ENCODE measurements at regions not wholly inside any gene's neighbourhood (a gene's known extent, or its start where the extent isn't known, plus 50 kb on each side); places are given as distances from the start of the nearest gene placed in this dataset.
A peak's percentile ranks its signal among the peaks of the same experiment; 100 is the strongest.
"Not testable (repeated sequence)": the region's sequence is repeated elsewhere in the genome, so short reads cannot be mapped to it uniquely, and the experiment has no call there.

DNA sequence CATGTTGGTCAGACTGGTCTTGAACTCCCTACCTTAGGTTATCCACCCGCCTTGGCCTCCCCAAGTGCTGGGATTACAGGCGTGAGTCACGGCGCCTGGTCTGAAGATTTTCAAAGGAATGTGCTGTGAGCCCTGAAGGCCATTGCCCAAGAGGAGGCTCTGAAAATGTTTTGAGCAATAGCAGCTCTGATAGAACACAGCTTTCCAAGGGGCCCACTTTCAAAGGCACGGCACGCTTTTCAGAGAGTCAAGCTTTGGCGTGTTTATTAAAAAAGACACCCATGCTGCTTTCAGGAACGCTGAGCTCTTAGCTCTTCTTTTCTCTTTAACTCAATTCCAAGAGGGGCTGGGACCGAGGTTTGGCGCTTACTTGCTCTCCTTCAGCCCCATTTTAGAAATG, 73.8 kb upstream of the CDON start:
- H3K27me3 ChIP-seq, result no peaks in the 10 kb centered on the region
- H3K9me3 ChIP-seq, result no peaks in the 10 kb centered on the region
- H3K4me1 ChIP-seq, result peaks cover 40% of the 10 kb centered on the region
- intact Hi-C loops (cut with DNase I), result no loop called here
- peak overlapping the region; percentile 55 for H3K27ac ChIP-seq
- no peaks in the 10 kb centered on the region for H3K36me3 ChIP-seq
- TF ChIP-seq, protein P1, sequence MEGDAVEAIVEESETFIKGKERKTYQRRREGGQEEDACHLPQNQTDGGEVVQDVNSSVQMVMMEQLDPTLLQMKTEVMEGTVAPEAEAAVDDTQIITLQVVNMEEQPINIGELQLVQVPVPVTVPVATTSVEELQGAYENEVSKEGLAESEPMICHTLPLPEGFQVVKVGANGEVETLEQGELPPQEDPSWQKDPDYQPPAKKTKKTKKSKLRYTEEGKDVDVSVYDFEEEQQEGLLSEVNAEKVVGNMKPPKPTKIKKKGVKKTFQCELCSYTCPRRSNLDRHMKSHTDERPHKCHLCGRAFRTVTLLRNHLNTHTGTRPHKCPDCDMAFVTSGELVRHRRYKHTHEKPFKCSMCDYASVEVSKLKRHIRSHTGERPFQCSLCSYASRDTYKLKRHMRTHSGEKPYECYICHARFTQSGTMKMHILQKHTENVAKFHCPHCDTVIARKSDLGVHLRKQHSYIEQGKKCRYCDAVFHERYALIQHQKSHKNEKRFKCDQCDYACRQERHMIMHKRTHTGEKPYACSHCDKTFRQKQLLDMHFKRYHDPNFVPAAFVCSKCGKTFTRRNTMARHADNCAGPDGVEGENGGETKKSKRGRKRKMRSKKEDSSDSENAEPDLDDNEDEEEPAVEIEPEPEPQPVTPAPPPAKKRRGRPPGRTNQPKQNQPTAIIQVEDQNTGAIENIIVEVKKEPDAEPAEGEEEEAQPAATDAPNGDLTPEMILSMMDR (IDR thresholded peaks at IDR 0.05), result no peak
- ATAC-seq, result peak; percentile 54
- peak; percentile 80 for DNase-seq
- H3K4me3 ChIP-seq, result no peak overlapping the region

DNA sequence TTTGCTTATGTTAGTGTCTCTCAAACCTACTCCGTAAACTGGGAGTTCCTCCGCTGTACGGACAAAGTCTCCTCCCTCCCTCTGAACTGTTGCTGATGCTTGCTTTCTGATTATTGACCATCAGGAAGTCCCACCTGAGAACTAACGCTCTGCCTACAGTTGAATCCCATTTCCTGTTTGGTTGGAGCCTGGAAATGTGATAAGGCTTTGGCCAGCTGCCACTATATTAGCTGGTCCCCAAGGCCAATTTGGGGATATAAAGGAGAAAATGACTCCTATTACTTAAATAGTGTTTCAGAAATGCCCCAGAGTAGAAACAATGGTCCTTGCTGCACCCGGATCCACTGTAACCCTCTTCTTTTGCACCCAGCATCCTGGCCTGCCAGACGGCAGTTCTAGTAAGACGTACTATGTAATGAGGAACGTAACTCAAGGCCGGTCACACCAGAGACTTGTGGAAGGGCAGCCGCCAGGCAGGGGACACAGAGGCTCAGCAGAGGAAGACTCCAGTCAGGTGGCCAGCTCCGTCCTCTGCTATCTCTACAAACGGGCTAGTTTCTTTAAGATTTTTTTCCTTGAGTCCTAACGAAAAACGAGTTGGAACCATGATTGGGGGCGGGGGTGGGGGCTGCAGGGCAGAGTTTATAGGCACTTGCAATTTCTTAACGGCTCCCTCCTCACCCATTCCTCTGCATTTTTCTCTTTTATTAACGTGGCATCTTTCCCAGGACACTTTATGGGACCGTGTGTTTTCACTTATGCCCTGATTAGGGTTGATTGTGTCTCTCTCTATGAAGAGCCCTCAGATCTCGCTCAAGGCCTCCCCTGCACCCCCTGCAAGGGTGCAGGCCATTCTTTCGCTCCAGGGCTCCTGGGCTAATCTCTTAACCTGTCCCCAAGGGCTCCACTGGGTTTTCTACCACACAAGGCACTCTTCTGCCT, 72.8 kb upstream of the CDON start:
- H3K4me3 ChIP-seq, result no peak overlapping the region
- no peaks in the 10 kb centered on the region for H3K27me3 ChIP-seq
- H3K27ac ChIP-seq, result peak overlapping the region; percentile 55
- DNase-seq, result no peak
- TF ChIP-seq, protein P1 (IDR thresholded peaks at IDR 0.05), result no peak
- ATAC-seq, result no peak
- intact Hi-C loops (cut with DNase I), result no loop called here
- H3K9me3 ChIP-seq, result no peaks in the 10 kb centered on the region
- peaks cover 33% of the 10 kb centered on the region for H3K4me1 ChIP-seq
- H3K36me3 ChIP-seq, result no peaks in the 10 kb centered on the region

DNA sequence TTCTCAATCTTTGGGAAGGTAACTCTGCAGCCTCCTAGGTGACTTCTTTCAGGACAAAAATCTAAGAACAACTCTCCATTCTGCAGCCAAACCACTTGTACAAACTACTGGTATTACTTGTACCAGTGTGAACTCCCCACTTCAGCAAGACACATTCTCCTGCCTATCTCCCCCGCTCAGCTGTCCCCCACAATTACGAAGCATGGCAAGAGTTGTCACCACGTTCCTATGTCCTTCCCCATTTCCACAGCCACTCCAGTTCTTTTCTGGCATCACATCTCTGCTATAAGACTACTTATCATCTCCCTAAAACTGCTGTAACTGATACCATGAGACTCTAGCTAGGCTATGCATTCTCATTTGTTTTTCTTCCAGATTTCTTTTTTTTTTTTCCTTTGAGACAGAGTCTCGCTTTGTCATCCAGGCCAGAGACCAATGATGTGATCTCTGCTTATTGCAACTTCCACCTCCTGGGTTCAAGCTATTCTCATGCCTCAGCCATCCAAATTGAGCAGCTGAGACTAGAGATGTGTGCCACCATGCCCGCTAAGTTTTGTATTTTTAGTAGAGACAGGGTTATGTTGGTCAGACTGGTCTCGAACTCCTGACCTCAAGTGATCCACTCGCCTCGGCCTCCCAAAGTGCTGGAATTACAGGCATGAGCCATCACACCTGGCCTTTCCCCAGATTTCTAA, 71.9 kb upstream of the CDON start:
- Histone ChIP-seq H3K4me3 (no peak overlapping the region), H3K27ac (no peak overlapping the region), H3K9me3 (no peaks in the 10 kb centered on the region), H3K36me3 (no peaks in the 10 kb centered on the region), H3K27me3 (no peaks in the 10 kb centered on the region), H3K4me1 (peaks cover 24% of the 10 kb centered on the region)
- intact Hi-C loops (cut with DNase I), result no loop called here
- ATAC-seq (no peak), DNase-seq (no peak)
- TF ChIP-seq, protein P1 (IDR thresholded peaks at IDR 0.05), result no peak

DNA sequence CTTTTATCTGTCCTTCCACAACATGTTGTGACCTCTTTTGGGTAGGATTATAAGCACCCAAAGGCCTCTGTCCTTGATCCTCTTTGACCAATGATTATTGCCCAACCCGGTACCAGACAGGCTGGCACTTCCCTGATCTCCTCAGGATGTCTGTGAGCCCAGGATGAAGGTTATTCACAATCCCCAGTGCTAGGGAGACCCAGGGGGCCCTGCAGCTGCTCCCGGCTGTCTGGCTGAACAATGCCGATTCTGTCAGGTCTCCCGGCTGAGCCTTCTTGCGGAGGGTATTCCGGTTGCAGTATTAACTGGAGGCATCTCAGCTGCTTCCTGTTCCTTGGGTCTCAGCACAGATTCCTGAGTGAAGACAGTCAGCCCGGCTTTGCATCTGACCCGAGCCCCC, 71.2 kb upstream of the CDON start:
- Histone ChIP-seq H3K4me3 (no peak overlapping the region), H3K27ac (no peak overlapping the region), H3K9me3 (no peaks in the 10 kb centered on the region), H3K27me3 (no peaks in the 10 kb centered on the region), H3K4me1 (peaks cover 17% of the 10 kb centered on the region), H3K36me3 (no peaks in the 10 kb centered on the region)
- intact Hi-C loops (cut with DNase I), result no loop called here
- TF ChIP-seq, protein P1 (IDR thresholded peaks at IDR 0.05), result no peak
- no peak for ATAC-seq
- no peak for DNase-seq

DNA sequence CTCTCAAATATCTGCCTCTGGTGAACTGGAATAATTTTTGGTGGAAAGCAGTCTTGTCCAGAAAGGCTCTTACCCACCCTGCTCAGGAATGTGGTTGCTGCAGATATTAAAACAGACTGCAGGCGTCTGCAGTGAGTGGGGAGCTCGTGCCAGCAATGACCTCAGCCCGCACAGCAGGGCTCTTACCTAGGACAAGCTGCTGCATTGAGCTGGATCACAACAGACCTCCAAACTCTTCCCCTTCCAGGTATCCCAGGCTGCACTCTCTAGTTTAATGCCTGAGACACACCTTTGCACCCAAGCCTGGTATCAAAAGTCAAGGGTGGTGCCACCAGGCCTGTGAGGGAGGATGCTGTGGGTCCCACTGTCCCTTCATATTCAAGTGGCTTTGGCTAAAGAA, 69.7 kb upstream of the CDON start:
- no peaks in the 10 kb centered on the region for H3K27me3 ChIP-seq
- DNase-seq (peak; percentile 90), ATAC-seq (peak; percentile 91)
- no peaks in the 10 kb centered on the region for H3K9me3 ChIP-seq
- no peaks in the 10 kb centered on the region for H3K36me3 ChIP-seq
- H3K4me3 ChIP-seq, result no peak overlapping the region
- H3K4me1 ChIP-seq, result peaks cover 6% of the 10 kb centered on the region
- TF ChIP-seq, protein P1 (IDR thresholded peaks at IDR 0.05), result peak; percentile 5
- H3K27ac ChIP-seq, result peak overlapping the region; percentile 67
- intact Hi-C loops (cut with DNase I), result no loop called here

DNA sequence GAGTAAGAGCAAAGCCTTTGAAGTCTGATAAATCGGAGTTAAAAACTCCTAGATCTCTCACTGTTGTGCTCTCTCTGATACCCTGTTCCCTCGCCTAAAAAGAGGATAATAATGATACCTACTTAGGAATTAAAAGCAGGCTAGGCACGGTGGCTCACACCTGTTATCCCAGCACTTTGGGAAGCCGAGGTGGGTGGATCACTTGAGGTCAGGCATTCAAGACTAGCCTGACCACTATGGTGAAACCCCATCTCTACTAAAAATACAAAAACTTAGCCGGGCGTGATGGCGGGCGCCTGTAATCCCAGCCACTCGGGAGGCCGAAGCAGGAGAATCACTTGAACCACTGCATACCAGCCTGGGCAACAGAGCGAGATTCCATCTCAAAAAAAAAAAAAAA, 68.1 kb upstream of the CDON start:
- ATAC-seq; H3K4me1 ChIP-seq; DNase-seq; H3K27ac ChIP-seq; H3K36me3 ChIP-seq; H3K27me3 ChIP-seq; intact Hi-C loops (cut with DNase I); H3K4me3 ChIP-seq; H3K9me3 ChIP-seq: not testable (repeated sequence)

All from upper lobe of right lung (tissue), 1 donor.